ENCODE measurements at regions not wholly inside any gene's neighbourhood (a gene's known extent, or its start where the extent isn't known, plus 50 kb on each side); places are given as distances from the start of the nearest gene placed in this dataset.

DNA sequence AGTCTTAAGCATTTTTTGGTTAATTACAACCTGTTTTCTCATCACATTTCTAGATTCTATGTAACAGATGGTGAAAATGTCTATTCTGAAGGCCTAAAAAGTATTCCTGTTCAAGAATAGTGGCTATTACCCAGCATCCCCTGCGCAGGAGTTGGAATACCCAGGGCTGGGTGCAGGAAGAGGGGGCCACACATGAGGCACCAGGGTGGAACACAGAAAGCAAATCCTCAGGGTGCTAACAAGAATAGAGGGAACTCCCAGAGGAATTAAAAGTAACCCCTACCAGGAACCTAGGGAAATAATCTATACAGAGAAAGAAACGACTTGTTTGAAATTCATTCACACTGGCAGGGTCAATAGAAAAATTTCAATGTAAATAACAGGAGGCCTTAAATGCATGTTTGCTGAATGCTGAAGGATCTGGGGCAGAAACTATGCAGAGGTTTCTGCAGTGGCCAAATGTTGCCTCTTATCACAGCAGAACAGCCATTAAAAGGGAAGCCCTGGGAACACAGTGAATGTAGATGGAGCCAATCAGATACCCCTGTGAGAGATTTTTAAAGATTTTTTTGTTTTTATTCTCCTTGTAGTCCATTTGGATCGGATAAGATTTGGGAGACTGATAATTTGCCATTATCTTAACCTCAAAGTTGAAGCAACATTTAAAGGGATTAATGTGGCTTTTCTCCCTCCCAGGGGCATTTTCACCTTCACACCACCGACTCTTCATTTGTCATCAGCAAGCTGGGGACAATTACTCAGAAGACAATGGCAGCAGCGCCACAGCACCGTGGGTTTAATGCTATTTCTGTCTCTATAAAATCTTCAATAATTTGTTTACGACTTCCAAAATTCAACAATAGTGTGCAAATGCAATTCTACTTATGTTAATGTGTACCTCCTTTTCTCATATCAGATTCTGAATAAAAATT is 196.0 kb upstream of the PSMD7 start:
- TF ChIP-seq MTA2 (IDR thresholded peaks at IDR 0.05; ENCODE audit: low read depth) = no peak
- TF ChIP-seq SREBF1 (IDR thresholded peaks at IDR 0.05; ENCODE audit: low read length) = no peak
- TF ChIP-seq, protein P1, sequence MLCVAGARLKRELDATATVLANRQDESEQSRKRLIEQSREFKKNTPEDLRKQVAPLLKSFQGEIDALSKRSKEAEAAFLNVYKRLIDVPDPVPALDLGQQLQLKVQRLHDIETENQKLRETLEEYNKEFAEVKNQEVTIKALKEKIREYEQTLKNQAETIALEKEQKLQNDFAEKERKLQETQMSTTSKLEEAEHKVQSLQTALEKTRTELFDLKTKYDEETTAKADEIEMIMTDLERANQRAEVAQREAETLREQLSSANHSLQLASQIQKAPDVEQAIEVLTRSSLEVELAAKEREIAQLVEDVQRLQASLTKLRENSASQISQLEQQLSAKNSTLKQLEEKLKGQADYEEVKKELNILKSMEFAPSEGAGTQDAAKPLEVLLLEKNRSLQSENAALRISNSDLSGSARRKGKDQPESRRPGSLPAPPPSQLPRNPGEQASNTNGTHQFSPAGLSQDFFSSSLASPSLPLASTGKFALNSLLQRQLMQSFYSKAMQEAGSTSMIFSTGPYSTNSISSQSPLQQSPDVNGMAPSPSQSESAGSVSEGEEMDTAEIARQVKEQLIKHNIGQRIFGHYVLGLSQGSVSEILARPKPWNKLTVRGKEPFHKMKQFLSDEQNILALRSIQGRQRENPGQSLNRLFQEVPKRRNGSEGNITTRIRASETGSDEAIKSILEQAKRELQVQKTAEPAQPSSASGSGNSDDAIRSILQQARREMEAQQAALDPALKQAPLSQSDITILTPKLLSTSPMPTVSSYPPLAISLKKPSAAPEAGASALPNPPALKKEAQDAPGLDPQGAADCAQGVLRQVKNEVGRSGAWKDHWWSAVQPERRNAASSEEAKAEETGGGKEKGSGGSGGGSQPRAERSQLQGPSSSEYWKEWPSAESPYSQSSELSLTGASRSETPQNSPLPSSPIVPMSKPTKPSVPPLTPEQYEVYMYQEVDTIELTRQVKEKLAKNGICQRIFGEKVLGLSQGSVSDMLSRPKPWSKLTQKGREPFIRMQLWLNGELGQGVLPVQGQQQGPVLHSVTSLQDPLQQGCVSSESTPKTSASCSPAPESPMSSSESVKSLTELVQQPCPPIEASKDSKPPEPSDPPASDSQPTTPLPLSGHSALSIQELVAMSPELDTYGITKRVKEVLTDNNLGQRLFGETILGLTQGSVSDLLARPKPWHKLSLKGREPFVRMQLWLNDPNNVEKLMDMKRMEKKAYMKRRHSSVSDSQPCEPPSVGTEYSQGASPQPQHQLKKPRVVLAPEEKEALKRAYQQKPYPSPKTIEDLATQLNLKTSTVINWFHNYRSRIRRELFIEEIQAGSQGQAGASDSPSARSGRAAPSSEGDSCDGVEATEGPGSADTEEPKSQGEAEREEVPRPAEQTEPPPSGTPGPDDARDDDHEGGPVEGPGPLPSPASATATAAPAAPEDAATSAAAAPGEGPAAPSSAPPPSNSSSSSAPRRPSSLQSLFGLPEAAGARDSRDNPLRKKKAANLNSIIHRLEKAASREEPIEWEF (IDR thresholded peaks at IDR 0.05; ENCODE audit: insufficient replicate concordance, low read depth, low read length) = no peak
- TF ChIP-seq BRCA1 (IDR thresholded peaks at IDR 0.05; ENCODE audit: low read depth, low read length) = no peak
- Histone ChIP-seq H2AFZ (ENCODE audit: control insufficient read depth, low read depth, low read length) (no peak overlapping the region), H3K9me3 (replicated peaks; ENCODE audit: control insufficient read depth, insufficient read depth, low read length) (no peaks in the 10 kb centered on the region; the same call in 2 of the 3 replicates), H3K27ac (ENCODE audit: control insufficient read depth, insufficient read depth) (no peak overlapping the region), H3K4me3 (no peak overlapping the region), H3K4me1 (ENCODE audit: control insufficient read depth, insufficient read depth, low read length) (no peaks in the 10 kb centered on the region), H4K20me1 (ENCODE audit: control insufficient read depth, insufficient read depth) (no peaks in the 10 kb centered on the region), H3K4me2 (ENCODE audit: control insufficient read depth, insufficient read depth) (no peak overlapping the region), H3K27me3 (replicated peaks in 1 of 2; ENCODE audit: control insufficient read depth in 2 of 2, insufficient read depth in 2 of 2, low read length in 1 of 2) (no peaks in the 10 kb centered on the region), H3K79me2 (ENCODE audit: control insufficient read depth, insufficient read depth, low read length) (no peaks in the 10 kb centered on the region), H3K36me3 (ENCODE audit: control insufficient read depth in 2 of 2, insufficient read depth in 2 of 2, low read length in 1 of 2) (no peaks in the 10 kb centered on the region), H3K9ac (ENCODE audit: control insufficient read depth, insufficient read depth, low read length) (no peak overlapping the region)
- ChIA-PET CTCF (interaction anchor here (1.1 kb wide), 1 partner anchor 36 kb away, joined by 5 read pairs; no protein-coding TSS in a partner anchor), POLR2A (no interaction called here), SMC1A (ENCODE audit: uncharacterized antibody, unreplicated experiment) (interaction anchor here (8.1 kb wide), 1 partner anchor 35 kb away, joined by 99 read pairs; no protein-coding TSS in a partner anchor), RAD21 (ENCODE audit: unreplicated experiment) (interaction anchor here (0.6 kb wide), 1 partner anchor 34 kb away, joined by 3 read pairs; no protein-coding TSS in a partner anchor)
- intact Hi-C loops (cut with micrococcal nuclease; ENCODE audit: unreplicated experiment) (loop anchor here (10.0 kb wide), 1 partner anchor 216 kb away; no protein-coding TSS in a partner anchor), in situ Hi-C loops (cut with MboI) (no loop called here)
- no TSS peak for BruUV-seq (replicated peaks)
- DNase-seq (ENCODE audit: low read depth, low spot score) = no peak
- ATAC-seq = no peak
- 1% methylated on average over 7 of the region's 7 CpGs for WGBS (ENCODE audit: insufficient coverage, insufficient replicate concordance, low lambda C conversion rate, missing lambda C conversion rate)
- no peak for FAIRE-seq
